Suppressor macrophage treated with lipopolysaccharide for 4 hours (primary cell): ENCODE measurements at regions not wholly inside any gene's neighbourhood (a gene's known extent, or its start where the extent isn't known, plus 50 kb on each side); places are given as distances from the start of the nearest gene placed in this dataset.

Experiments
- DNase-seq: peaks from one replicate; pipeline ENCODE4 v3.0.0-alpha.2; 2020

DNA sequence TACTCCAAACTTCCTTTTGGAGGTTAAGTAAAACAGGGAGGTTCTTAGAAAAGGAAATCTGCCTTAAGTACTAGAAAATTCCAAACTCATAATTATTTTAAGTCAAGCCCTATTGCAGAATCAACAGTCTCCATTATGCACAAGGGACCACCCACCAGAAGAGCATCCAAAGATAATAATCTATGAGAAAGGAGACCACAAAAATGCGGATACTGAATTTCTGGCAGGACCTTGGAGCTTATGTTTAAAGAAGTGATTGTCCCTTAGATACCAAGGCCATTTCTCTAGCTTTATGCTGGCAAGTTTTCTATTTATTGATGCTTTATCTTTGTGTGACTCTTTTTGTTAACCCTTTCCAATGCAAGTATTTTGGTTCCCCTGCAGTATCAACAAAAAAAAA lies 404.0 kb upstream of the MMADHC start:
- no peak for DNase-seq

DNA sequence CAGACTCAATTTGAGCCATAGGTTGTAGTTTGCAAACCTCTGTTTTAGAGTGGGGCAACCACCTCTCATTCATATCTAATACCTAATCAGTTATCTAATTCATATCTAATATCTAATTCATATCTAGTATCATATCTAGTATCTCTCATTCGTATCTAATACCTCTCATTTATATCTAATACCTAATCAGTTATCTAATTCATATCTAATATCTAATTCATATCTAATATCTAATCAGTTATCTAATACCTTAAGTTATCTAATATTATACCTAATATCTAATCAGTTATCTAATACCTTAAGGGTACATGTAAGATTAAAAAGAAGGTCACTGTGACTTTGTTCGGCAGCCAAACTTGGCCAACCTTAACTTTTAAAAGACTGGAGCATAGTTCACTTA lies 403.4 kb upstream of the MMADHC start:
- no peak for DNase-seq

DNA sequence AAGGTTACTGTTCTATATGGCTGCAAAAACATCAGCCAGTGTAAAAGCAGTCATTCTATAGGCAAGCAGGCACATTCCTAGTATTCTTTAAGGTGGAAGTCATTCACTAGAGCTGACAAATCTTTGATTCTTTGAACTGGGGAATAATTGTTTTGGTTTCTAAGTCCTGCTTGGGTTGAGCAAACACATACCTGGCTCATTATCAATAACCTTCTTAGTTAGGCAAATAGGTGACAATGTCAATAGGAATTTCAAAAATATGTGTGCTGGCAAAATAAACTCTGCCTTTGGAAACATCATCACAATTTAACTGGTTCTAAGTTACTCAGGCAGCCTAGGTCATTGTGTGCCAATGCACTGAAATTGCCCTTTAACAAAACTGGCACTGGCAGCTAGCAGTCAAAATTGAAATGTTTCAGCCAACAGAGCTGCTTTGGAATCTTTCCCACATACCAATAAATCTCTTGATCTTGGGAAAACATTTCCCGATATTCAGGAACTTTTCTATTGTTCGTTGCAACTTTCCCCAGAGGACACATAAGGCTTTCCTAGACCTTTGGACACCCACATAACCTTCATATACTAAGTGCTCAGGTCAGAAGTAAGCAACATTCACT lies 402.0 kb upstream of the MMADHC start:
- no peak for DNase-seq

DNA sequence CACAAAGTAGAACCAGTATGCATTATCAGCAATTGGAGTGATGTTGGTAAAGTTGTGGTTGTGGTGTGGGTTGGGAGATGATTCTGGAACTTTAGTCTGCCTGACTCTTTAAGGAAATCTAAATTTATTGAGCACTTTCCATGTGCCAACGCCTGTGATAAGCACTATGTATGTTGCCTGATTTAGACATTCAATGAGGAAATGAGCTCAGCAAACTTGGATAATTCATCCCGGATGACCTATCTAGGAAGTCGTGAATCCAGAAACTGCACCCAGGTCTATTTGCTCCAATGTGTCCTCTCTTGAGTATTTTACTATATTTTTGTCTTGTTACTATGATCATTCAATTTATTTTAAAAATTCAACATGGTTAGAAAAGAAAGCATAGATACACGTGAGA lies 400.8 kb upstream of the MMADHC start:
- no peak for DNase-seq

DNA sequence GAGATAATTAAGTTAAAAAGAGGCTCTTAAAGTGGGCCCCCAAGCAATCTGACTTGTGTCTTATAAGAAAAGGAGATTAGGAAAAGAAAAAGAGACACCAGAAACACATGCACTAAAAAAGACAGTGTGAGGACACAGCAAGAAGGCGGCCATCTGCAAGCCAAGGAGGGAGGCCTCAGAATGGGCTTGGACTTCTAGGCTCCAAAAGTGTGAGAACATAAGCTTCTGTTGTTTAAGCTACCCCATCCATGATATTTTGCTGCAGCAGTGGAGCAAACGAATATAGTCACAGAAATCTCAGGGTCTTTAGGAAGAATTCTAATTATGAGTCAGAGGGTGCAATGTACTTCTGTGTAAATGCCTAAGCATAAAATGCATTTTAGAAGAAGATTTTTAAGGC lies 399.3 kb upstream of the MMADHC start:
- DNase-seq: no peak

DNA sequence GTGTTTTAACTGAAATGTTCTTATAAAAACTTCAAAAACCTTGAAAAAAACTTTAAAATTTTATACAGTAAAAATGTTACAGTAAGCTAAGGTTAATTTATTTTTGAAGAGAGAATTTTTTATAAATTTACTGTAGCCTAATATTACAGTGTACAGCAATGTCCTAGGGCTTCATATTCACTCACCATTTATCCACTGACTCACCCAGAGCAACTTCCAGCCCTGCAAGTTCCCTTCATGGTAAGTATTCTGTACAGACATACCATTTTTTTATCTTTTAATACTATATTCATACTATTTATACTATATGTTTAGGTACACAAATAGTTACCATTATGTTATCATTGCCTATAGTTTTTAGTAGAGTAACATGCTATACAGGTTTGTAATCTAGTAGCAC lies 396.7 kb upstream of the MMADHC start:
- no peak for DNase-seq

DNA sequence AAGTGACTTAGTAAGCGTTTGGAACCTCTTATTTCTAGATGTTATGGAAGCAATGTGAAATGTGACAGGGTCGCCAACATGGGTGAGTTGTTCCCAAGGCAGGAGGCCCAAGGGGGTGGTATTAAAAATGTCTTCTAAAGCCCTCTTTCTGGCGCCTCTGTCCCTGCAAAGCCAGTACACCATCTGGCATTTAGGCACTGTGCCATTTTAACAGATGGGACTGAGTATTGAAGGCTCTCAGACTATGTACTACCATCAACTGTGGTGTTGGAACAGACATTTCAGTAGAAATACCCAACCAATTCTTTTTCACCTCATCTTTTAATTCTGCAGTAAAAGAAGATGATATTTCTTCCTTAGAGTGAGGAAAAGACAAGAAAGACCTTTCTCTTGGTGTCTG lies 384.5 kb upstream of the MMADHC start:
- DNase-seq: no peak

DNA sequence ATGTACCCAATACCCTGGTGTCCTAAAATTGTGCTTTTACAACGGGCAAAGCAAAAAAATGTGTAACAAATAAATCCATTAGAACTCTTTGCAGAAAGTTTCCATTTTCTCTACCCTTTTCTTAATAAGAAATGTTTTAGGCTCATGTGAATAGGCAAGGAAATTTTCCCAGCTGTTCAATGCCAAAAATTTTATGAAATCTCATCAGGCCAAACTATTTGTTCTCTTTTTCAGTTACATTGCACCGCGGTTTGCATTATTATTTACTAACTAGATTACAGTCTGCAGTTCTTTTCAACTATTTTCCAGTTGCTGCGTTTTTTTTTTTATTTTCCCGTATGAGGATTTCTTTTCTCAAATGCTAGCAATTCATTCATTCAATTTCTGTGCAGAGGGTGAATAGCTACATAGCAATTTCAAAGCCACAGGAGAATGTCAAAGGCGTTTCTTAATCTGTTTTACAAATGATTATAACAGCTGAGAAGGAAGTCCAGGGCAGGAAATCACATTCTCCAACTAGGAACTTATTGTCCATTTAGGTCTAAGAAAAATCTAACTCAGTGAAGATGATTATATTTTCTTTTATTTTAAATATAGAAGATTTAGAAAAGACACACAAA lies 367.5 kb upstream of the MMADHC start:
- DNase-seq: no peak

DNA sequence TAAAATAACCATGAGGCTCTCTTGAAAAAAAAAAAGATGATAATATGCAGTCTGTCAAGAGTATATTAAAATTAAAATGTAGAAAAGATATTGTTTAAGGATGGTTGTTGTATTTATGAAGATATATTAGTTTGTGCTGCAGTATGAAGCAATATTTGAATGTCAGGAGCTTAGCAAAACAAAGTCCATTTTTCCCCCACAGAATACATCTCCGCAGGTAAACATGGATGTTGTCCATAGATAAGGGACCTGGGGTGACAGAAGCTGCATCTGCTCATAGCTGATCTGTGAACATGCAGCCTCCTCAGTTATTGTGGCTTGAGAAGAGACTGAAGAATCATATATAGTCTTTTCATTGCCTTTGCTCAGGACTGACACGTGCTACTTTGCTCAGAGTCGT lies 366.1 kb upstream of the MMADHC start:
- no peak for DNase-seq

DNA sequence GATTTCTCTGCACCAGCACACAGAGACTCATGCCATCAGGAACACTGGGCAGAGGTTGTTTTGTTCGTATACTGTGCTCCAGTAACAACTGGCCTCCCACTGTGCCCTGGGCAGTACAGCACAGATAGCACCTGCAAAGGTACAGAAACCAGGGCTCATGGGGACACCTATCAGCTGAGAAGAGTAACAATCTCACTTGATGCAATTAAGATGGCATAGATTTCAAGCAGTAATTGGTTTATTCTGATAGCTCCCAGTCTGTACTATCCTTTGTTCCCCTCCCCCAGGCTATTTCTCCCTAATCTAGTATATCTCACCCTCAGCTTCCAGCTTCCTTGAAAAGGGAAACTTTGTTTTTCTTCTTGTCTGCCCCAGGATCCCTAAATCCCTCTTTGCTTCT lies 343.9 kb upstream of the MMADHC start:
- no peak for DNase-seq

DNA sequence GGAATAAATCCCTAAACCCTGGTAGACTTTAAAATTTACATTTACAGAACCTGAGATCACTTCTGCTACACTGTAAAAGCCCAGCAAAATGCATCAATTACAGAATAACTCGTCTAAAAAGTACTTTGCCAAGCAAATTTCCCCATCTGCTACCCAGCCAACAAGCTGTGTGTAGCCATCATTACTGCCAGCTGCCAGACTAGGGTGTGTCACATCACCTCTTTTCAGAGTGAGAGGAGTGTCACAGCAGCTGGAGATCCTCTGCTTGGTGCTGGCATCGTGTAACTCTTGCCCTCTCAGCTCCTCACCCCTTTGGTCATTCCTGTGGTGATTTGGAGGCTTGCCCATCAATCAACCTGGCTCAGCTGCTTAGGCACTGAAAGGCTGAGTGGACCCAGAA lies 340.4 kb upstream of the MMADHC start:
- DNase-seq: no peak

DNA sequence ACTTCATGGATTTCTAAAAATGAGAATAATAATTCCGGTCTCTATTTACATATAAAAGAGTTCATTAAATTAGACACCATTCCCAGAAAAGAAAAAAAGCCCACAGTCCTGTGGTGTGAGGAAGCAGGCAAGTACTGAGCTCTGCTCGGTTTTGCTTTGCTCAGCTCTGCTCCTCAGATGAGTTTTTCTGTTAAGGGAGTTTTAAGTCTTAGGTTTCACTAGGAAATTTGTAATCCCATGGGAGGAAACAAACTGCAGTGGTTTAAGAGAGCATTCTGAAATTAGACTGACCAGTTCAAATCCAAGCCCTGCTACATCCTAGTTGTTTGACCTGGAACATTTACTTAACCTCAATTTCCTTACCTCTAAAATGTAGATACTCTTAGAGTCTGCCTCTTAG lies 338.6 kb upstream of the MMADHC start:
- DNase-seq: no peak

DNA sequence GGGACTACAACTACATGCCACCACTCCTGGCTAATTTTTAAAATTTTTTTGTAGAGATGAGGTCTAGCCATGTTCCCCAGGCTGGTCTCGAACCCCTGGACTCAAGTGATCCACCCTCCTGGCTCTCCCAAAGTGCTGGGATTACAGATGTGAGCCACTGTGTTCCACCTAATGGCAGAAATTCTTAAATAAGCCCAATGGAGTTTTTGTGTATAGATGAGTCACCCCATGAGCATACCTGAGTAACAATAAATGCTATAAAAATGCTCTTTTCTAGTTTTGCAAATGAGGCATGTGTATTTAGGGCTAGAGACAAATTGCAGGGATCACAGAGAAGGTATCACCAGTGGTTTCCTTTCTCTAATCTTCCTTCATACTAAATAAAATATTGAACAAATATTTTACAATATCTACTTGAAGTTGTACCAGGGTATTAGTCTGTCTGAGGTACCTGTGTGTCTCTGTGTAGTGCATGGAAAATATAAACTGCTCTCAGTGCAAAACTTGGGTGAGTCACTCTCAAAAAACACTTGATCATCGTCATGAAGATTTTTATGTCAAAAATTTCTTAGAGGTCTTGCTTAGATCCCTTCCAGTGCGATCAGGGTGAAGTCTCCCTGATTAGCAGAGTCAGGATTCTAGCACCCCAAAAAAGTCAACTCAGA lies 337.1 kb upstream of the MMADHC start:
- DNase-seq: no peak

DNA sequence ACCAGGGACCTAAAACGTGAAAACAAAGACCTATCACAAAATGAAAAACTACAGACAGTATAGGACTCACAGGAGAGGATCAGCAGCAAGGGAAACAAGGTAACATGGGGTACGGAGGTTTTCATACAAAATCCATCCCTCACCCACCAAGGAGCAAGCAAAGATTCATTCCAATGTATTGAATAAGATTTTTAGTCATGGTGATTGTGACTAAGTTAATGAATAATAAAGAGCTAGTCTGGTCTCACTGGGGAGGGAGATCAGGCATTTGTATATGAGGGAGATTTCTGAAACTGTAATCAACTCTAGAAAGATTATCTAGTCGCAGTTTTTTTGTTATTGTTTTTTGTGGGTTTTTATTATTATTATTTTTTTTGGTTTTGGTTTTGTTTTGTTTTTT lies 336.5 kb upstream of the MMADHC start:
- DNase-seq: no peak

DNA sequence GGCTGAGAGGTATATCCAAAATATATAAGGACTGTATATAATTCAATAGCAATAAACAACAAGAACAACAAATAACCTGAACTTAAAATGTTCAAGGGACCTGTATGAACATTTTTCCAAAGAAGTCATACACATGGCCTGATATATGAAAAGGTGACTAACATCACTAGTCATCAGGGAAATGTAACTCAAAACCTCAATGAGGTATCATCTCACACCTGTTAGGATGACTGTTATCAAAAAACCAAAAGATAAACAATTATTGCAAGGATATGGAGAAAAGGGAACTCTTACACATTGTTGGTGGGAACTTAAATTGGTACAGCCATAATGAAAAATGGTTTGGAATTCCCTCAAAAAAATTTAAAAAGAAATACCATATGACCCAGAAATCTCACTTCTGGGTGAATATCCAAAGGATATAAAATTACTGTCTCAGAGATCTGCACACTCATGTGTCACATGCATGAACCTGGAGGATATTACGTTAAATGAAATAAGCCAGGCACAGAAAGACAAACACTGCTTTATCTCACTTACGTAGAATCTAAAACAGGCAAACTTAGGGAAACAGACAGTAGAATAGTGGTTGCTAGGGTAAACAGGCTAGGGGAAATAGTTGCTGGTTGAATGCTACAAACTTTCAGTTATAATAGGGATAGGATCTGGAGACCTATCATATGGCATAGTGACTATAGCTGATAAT lies 334.5 kb upstream of the MMADHC start:
- no peak for DNase-seq

DNA sequence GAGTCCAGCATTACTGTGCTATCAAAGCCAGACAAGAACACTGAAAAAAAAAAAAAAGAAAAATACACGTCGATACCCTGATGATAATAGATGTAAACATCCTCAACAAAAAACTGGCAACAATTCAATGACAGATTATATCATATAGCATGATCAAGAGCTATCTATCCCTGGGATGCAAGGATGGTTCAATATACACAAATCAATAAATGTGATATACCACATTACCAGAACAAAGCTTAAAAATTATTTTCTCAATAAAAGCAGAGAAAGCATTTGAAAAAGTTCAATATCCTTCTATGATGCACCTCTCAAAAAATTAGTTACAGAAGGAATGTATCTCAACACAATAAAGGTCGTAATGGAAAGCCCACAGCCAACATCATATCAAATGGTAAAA lies 332.8 kb upstream of the MMADHC start:
- no peak for DNase-seq

DNA sequence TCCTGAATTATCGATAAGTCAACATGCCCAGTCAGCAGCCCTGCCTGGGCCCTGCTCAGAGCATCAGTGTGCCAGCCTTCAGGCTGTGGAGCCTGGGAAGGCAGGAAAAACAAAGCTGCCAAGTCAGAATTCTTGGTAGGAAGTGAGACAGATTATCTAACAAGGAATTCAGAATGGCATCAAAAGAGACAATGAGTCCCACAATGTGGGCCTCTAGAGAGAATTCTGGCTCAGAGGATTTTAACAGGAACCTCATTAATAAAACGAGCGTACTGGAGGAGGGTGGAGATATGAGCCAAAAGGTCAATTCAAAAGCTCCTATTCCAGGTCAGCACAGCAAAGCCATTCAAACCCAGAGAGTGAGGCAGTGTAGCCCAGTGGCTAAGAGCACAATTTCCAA lies 327.6 kb upstream of the MMADHC start:
- DNase-seq: no peak

DNA sequence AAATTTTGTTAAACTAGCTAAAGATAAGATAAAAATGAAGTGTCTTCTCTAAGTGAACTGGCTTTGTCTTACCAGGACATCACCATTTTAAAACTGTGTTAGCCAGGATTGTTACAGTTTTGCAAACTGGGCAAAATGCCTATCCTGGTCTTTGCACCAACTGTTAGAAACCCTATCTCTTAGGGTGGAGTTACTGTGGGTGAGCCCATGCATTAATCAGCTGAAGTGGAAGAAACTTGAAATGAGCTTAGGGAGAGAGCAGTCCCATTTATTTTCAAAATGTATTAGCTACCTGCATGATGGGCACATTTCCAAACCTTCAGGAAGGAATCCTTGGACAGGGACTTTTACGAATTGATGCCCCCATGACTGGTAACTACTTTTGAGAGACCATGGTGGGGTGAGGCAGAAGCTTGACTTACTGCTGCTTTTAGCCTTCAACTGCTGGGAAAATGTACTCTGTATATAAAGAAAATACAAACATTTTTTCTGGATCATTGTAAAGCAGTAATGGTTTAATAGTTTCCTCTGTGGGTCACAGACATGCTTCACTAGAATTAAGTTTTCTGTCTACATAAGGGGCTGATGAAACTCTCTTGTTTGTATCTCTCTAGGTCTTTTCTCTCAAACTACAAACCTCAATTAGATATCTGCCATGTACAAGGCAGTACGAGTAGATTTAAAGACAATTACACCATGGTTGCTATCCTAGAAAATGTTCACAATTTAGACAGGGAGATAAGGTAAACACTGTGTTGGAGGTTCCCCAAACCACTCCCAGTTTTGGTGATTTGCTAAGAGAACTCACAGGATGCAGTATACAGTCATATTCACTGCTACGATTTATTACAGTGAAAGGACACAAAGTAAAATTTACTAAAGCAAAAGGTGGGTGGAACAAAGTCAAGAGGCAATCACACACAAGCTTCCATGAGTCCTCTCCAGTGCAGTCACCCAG lies 321.4 kb upstream of the MMADHC start:
- DNase-seq: no peak

DNA sequence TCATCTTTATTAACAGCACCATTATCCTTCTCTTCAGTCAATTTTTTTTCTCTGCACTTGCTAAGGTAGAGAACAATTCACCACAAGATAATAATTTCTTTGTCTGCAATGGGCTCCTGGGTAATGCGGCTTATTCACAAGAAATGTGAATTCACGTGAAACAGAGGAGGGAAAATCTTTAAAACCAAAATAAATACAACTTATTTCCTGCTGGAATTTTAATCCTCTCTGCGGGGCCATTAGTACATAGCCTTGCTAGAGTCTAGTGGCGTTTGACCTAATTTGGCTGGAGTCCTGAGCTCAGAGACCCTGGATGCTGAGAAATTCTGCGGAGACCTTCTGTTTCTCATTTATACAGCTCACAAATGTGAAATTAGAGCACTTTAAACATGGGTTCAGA lies 319.3 kb upstream of the MMADHC start:
- no peak for DNase-seq

DNA sequence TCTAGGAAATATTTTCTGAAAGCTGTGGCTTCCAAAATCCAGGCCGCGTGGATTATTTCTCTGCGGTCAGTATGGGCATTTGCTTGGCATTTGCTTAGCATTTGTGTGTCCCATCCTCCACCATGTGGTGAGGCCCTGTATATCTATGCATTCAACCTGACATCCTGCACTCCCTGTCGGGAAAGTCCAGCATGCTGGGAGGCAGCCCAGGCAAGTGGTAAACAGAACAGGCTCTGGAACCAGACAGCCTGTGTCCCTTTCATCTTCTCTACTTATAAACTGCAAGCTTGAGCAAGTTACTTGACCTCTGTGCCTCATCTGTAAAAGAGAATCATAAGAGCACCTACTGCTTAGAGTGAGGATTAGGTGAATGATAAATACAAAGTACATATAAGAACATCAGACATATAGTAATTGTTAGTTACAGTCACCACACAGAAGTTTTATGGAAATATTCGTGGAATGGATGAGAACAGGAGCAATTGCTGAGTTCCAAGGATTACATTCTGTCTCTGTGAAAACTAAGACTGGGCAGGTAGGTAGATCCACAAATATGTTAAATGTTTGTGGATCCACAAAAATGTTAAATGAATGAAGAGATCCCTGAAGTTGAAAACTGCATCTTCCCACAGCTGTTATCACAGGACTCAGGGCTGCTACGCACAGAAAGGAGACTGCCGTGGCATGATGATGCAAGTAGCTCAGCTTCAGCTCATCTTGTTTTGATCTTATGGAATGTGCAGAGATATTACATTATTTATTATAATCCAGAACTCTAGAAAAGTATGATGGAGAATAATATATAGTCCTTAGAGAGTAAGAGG lies 317.0 kb upstream of the MMADHC start:
- no peak for DNase-seq

DNA sequence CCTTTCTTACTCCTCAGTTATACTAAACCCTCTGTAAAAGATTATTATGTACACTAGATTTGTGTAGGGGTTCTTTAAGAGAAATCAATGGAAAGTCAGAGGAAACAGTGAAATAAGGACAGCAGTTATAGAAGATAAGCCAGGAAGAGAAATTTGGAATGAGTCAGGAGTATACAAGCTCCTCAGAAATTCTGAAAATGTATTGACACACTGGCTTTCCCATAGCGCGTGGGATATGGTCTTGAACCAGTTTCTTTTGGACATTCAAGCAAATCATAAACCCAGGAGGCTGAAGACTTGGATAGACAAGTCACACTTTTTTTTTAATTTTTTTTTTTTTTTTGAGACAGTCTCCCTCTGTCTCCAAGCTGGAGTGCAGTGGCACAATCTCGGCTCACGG lies 316.1 kb upstream of the MMADHC start:
- no peak for DNase-seq

DNA sequence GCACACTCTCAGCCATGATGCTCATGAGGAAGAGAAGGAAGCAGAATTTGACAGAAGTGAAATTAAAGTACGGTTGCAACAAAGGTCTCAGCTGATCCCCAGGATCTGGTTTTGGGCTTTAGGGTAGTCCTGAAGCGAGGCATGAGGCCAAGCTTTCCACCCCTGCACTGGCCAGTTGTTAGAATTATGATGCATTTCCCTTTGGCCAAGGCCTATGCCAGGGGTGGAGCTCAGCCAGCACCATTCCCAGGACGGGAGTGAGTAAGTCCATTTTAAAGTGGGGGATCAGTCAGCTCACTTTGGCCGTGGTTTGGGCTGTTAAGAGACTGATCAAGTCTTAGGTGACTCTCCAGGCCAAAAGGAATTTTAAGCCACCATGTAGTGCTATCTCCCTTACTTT lies 314.5 kb upstream of the MMADHC start:
- no peak for DNase-seq
